HG03045 (cell line): ENCODE measurements at regions not wholly inside any gene's neighbourhood (a gene's known extent, or its start where the extent isn't known, plus 50 kb on each side); places are given as distances from the start of the nearest gene placed in this dataset.
"Not testable (repeated sequence)": the region's sequence is repeated elsewhere in the genome, so short reads cannot be mapped to it uniquely, and the experiment has no call there.

Experiments used
- ATAC-seq: cut with Tn5 transposase; IDR thresholded peaks from one replicate; pipeline ENCODE4 v1.9.1; 2021; ENCODE audit warnings: mild to moderate bottlenecking, moderate library complexity; ENCODE audit not compliant: unreplicated experiment

DNA sequence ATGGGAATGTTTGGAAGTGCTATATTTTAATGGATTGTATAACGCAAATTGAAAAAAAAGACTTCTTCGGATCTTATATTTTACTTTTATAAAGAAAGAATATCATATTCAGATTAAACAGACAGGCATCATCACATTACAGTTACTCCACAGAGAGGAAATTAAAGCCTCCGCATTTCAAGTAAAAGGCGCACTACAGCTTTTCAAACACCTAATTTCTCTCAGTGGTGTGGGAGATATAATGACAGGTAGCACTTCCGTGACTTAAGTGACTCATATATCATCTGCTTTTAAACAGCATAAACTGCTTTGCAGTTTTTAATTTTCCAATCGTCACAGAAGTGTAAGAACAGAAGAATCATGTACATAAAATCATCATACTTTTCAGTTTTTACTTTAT is 751.4 kb downstream of the FSCB start:
- no peak for ATAC-seq

DNA sequence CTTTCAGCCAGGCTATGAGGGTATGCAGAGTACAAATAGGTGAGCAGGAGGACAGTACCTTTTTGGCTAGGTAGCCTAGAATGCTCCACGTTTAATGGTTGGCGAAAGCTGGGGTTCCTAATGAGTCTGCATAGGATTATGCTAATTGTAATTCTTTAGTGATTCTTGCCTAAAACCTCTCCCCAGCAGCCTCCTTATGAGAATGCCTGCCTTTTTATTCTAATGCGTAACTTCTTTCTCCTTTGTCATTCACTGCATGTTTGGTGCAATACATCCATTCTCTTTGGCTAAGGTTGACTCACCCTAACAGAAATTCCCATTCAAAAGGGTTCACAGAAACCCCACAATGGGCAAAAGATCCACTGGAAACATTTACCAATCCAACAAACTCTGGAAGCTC is 752.2 kb downstream of the FSCB start:
- ATAC-seq: no peak

DNA sequence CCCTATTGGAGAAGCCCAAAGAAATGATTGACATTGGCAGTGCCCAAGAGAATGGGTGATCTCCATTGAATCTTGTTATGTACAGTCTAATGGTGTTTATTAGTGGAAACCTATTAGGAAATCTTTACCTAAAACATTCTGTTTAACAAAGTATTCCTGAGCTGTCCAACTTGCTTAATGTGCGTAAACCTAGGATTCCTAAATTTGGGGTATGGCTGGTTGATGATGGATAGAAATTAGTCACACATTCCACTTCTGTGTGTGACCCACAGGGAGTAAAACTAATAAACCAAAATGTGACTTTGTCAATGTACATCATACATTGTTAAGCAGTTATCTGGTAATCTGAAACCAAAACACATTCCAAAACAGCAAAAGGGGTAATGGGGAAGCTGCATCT is 761.3 kb downstream of the FSCB start:
- no peak for ATAC-seq

DNA sequence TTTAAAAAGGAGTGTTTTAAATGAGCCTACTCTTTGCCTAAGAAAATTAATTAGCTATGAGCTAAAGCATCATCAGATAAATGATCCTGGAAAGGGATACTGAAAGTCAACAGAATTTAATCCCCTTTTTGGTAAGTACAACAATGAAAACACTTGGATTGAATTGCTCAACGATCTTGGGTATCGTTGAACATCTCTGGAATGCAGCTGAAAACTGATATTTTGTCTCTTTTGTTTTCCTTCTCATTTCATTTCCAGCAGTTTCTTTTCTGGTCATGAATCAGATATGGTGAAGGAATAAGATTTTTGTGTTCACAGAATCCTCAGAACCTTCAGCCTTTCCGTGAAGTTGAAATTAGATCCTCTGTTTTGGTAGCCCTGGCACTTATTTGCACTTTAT is 771.2 kb downstream of the FSCB start:
- no peak for ATAC-seq

DNA sequence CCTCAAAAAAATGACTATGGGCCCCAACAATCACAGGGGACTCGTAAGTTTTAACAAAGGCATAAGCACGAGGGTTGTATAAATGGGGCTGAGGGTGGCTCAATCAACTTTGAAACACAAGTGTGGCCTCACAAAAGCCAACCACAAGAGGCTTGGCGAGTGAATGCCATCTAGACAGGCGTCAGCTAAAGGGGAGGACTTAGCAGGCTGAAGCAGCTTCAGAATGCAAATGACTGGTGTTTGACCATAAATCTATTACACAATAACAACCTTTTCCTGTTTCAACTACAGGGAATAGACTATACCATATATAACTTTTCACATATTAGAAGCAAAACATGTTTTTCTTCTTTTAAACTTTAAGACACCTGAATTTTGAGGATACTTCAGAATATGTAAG is 777.9 kb downstream of the FSCB start:
- ATAC-seq: no peak

DNA sequence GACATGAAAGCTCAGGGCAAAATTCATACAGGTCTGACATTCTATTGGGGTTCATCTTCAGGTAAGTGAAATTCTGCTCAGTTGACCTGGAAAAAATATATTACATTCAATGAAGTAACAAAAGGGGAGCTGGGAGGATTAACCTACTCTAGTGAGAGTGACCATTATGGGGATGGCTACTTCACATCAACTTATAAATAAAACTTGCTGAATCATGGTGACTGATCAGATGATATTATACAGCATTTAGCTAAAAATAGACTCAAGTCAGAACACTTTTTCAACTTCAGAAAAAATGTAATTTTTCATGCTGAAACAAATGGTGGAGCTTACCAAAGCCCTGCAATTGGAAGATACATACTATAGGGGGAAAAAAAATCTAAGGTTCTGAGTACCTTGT is 800.2 kb downstream of the FSCB start:
- no peak for ATAC-seq

DNA sequence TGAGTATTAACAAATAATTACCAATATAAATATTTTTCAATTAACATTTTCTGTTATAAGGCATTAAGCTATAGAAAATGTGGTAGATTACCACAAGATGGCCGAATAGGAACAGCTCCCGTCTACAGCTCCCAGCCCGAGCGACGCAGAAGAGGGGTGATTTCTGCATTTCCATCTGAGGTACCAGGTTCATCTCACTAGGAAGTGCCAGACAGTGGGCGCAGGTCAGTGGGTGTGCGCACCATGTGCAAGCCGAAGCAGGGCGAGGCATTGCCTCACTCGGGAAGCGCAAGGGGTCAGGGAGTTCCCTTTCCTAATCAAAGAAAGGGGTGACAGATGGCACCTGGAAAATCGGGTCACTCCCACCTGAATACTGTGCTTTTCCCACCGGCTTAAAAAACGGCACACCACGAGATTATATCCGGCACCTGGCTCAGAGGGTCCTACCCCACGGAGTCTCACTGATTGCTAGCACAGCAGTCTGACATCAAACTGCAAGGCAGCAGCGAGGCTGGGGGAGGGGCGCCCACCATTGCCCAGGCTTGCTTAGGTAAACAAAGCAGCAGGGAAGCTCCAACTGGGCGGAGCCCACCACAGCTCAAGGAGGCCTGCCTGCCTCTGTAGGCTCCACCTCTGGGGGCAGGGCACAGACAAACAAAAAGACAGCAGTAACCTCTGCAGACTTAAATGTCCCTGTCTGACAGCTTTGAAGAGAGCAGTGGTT is 808.4 kb downstream of the FSCB start:
- ATAC-seq: not testable (repeated sequence)

DNA sequence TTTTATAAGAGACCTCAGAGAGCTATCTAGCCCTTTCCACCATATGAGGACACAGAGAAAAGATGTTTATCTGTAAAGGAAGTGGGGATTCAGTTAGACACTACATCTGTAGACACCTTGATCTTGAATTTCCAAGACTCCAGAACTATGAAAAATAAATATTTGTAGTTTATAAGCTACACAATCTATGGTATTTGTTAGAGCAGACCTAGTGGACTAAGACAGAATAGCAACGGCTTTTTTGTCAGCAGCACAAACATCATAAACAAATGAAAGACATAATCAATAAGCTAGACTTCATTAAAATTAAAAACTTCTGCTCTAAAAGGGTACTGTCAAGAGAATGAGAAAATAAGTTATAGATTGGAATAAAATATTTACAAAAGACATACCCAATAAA is 810.1 kb downstream of the FSCB start:
- ATAC-seq: no peak

DNA sequence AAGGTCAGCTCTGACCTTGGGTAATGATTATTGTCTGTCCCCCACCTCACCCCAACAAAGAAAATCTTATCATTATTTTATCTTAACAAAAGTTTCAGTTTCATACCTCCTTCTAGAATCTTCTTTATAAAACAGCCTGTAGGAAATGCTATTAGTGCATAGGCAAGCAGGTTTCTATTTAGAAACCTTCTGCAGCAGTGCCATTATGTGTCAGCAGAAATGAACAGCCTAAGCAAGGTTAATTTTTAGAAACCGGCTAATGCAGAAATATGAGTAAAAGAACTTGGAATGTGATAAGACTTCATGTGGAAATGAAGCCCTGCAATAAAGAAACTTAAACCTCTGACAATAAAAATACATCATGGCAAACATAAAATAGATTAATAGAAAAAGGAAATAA is 814.4 kb downstream of the FSCB start:
- ATAC-seq: no peak

DNA sequence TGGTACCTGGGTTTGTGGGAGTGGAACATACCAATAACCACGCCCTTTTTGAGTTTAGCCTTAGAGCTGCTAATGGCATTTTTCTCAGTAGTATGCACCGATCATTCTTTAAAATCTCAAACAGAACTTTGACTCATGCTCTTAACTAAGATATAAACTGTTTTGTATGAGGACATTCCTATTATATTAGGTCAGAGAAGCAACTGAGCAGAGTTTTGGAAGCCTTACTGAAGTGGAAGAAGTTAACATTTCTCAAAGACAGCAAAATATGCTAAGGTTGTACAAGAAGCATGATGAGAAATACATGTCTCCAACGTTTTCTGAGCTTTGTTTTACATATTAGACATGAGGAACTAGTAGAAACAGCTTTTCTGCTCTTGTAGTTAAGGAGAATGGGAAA is 819.2 kb downstream of the FSCB start:
- no peak for ATAC-seq

DNA sequence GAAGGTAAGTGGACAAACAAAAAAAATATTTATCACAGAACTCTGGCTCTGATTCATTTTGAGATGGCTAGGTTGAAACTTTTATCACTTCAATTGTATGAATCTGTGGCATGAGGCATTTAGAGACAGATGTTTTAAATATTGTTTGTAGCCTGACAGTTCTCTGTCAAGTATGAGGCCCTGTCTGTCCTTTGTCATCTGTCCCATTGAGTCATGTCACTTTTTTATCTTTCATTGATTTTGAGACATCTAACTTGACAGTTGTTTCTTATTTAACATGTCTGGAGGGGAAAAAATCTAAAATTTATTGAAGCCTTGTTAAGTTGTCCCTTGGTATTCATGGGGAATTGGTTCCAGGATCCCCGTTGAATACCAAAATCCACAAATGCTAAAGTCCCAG is 829.5 kb downstream of the FSCB start:
- ATAC-seq: no peak

DNA sequence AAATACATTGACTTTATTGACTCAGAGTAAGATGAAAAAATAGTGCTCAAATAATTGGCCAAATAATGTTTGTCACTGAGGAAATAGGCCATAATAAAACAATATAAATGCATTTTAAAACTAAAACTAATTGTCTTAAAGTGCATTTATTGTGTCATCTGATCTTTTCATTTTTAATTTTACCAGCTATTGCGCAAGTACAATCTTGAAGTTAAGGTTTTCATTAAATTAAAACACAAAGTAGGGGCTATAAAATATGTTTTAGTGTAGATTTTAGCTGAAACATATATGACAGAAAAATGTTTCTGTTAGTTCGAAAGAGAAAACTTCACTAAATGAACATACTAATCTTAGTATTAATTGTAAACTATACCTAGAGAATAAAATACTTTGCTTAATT is 832.8 kb downstream of the FSCB start:
- no peak for ATAC-seq

DNA sequence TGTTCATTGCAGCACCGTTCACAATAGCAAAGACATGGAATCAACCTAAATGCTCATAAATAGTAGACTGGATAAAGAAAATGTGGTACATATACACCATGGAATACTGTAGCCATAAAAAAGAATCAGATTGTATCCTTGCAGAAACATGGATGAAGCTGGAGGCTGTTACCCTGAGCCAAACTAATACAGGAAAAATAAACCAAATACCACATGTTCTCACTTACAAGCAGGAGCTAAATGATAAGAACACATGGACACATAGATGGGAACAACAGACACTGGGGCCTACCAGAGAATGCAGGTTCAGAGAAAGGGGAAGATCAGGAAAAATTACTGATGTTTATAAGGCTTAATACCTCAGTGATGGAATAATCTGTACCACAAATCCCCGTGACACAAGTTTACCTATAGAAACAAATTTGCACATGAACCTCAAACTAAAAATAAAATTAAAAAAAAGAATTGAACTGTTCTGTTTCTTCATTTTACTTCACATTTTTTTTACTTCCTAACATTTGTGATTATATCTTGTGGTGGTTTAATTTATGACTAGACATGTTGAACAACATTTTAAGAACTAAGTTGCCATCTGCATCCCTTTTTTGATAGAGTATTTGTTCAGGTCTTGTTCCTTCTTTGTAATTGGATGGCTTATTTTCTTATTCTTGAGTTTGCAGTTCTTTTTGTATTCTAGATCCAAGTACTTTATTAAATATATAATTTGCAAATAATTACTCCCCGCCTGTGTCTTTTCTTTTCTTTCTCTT is 835.2 kb downstream of the FSCB start:
- no peak for ATAC-seq

DNA sequence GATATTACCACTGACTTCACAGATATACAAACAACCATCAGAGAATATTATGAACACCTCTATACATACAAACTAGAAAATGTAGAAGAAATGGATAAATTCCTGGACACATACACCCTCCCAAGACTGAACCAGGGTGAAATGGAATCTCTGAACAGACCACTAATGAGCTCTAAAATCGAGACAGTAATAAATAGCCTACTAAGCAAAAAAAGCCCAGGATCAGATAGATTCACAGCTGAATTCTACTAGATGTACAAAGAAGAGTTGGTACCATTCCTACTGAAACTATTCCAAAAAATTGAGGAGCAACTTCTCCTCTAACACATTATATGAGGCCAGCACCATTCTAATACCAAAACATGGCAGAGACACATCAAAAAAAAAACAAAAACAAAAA is 837.7 kb downstream of the FSCB start:
- no peak for ATAC-seq

DNA sequence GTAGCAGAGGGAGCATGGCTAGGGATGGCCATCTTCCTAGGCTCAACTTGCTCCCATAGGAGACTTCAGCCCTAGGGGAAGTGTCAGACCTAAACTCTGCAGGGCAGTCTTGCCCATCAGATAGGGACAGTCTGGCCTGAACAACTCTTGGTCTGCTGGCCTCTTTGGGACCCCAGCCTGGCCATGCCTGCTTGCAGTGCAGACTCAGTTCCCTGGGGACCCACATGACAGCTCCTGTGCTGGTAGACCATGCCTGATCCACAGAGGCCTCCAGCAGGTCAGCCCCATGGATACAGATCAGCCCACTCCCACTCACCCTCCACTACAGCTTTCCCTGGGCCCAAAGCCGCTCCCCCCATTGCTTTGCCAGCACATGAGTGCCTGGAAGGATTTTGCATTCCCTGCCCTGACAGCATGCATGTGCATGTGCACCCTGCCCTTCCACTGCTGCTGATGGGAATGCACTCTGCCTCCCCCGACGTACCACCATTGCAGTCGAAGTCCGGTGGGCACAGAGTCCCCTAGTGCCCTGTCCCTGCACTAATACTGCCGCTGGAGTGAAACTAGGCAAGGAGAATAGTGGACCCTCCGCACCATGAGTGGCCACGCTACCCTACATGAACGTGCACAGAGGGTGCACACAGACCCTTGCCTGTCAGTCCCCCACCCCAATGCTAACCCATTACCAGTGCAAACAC is 841.4 kb downstream of the FSCB start:
- no peak for ATAC-seq

DNA sequence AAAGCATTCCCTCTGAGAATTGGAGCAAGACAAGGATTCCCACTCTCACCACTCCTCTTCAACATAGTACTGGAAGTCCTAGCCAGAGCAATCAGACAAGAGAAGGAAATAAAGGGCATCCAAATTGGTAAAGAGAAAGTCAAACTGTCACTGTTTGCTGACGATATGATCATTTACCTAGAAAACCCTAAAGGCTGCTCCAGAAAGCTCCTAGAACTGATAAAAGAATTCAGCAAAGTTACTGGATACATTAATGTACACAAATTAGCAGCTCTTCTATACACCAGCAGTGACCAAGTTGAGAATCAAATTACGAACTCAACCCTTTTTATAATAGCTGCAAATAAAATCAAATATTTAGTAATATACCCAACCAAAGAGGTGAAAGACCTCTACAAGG is 851.9 kb downstream of the FSCB start:
- not testable (repeated sequence) for ATAC-seq

DNA sequence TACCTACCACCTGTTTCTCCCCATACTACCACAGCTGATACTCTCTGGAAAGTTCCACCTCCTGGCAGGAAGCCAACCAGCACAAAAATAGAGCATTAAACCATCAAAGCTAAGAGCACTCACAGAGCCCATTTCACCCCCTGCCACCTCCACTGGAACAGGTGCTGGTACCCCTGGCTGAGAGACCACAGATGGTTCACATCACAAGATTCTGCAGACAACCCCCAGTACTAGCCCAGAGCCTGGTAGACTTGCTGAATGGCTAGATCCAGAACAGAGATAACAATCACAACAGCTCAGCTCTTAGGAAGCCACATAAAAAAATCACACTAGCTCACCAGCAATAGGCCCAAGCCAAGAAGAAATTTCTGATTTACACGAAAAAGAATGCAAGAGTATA is 855.2 kb downstream of the FSCB start:
- no peak for ATAC-seq

DNA sequence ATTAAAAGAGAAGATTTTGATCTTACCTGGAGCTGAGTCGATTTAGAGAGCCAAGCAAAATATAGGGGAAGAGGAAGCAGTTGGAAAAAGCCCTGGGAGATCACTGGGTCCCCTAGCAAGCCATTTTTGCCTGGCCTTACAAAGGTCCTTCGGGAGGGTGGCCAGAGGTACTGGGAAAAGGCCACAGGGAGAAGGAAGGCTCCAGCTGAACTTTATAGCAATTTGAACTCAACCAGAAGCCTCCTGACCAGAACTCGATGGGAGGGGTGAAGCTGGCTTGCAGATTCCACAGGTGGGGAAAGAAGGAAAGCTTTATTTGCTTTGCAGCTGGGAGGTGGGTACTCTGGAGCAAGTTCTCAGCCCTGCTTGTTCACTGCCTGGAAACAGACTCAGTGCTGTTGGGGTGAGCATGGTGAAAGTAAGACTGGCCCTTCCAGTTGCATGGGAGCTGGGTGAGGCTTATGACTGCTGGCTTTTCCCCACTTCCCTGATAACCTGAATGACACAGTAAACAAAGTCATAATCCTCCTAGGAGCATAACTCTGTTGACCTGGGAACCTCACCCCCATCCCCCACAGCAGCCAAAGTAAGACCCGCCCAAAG is 855.8 kb downstream of the FSCB start:
- ATAC-seq: no peak

DNA sequence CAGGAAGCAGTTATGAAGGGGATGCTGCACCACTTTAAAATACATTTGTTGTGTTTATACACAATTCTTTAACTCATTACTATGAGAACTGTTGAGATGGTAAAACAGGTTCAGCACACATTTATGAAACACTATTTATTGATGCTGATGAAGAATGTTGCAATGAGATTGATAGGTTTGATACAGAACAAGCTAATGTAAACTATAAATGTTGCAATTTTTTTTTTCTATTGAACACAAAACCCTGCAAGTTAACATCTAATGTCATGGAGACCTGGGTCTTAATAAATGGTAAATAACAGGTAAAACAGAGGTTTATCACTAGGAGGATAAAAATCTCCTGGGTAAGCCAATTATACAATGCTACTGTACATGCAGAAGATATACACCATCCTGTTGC is 857.6 kb downstream of the FSCB start:
- no peak for ATAC-seq

DNA sequence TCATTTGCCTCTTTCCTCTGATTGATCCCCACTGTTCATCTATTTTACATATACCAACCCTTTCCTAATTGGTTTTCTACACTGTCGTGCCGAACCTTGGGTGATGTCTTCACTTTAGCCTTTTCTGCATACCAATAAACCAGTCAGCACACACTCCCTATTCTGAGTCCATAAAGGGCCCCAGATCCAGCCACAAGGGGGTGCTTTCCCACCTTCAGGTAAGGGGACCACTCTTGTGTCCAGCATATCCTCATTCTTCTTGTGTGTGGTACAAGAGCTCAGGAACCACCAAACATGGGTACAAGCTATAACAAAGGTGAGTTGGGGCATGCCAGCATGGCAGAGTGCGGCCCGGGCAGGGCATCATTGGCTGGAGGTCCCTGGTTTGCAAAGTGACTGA is 859.8 kb downstream of the FSCB start:
- no peak for ATAC-seq

DNA sequence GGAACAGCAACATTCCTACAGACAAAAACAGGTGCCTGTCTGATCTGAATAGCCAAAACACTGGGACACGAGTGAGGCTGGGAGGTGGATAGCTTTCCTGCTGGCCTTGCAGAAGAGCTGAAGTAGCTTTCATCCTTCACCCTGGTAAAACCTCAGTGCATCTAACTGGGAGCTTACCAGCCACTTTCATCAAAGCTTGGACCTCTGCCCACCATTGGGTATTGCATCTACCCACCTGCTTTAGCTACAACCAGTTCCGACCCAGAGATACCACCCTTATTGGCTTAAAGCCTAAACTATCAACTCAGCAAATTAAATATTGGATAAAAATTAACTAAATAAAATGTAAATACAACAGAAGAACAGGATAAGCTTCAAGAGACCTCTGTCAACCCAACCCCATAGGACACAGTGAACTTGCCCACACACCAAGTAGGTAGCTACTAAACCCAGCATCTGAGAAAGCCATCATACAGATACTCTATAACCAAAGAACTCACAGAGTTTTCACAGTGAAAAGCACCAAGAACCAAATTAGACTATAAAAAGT is 866.3 kb downstream of the FSCB start:
- no peak for ATAC-seq
